SU-DHL-6 (cell line): ENCODE measurements at regions not wholly inside any gene's neighbourhood (a gene's known extent, or its start where the extent isn't known, plus 50 kb on each side); places are given as distances from the start of the nearest gene placed in this dataset.

Experiments
- EZH2phosphoT487 ChIP-seq: fragments of 200-600 bp; sonication (generic), shearing (Covaris generic); conservative IDR thresholded peaks from 2 replicates; pipeline ENCODE4 v1.6.1; 2018; ENCODE audit warnings: mild to moderate bottlenecking, antibody characterized with exemption, low read length, moderate library complexity, mixed read lengths
- TF ChIP-seq, protein P1 (sequence below): fragments of 200-600 bp; sonication (generic); IDR thresholded peaks from one replicate; pipeline ENCODE4 v1.5.1; 2017; ENCODE audit warnings: antibody characterized with exemption, mild to moderate bottlenecking, low read length, moderate library complexity; ENCODE audit not compliant: insufficient read depth, poor library complexity, severe bottlenecking

DNA sequence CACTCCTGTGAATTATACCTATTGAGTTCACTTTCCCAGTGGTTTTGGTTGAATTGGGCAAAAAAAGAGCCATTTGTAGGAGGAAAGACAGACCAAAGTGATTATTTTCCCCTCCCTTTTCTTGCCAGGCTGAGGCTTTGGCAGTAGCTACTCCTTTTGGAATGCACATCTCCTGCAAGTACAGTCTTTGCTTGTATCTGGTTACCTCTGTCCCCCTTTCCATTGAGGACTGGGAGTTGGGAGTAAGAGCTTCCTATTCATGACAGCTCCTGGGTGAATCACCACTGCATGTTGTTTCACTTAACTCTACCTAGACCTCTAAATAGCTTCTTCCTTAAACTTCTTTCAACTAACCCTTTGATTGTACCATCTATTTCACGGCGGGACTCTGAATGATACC lies 695.3 kb upstream of the ZNF804A start:
- TF ChIP-seq, protein P1, sequence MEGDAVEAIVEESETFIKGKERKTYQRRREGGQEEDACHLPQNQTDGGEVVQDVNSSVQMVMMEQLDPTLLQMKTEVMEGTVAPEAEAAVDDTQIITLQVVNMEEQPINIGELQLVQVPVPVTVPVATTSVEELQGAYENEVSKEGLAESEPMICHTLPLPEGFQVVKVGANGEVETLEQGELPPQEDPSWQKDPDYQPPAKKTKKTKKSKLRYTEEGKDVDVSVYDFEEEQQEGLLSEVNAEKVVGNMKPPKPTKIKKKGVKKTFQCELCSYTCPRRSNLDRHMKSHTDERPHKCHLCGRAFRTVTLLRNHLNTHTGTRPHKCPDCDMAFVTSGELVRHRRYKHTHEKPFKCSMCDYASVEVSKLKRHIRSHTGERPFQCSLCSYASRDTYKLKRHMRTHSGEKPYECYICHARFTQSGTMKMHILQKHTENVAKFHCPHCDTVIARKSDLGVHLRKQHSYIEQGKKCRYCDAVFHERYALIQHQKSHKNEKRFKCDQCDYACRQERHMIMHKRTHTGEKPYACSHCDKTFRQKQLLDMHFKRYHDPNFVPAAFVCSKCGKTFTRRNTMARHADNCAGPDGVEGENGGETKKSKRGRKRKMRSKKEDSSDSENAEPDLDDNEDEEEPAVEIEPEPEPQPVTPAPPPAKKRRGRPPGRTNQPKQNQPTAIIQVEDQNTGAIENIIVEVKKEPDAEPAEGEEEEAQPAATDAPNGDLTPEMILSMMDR: no peak
- TF ChIP-seq EZH2phosphoT487: no peak
